A204.1 (cell line): ENCODE measurements at regions not wholly inside any gene's neighbourhood (a gene's known extent, or its start where the extent isn't known, plus 50 kb on each side); places are given as distances from the start of the nearest gene placed in this dataset.

ENCODE experiments used
- FAIRE-seq: peaks from 2 replicates; lab custom pipeline; 2012; peaks lifted over from hg19 to GRCh38; lab: Jason Lieb, UNC

- no peak for FAIRE-seq
Measured at GRCh38 chr1:213728593-213729536, 258.9 kb upstream of the PROX1 start.

GRCh38 chr1:213733705-213734104, 254.1 kb upstream of the PROX1 start:
- no peak for FAIRE-seq

- no peak for FAIRE-seq
Measured at GRCh38 chr1:213737398-213738035, 250.3 kb upstream of the PROX1 start.

- no peak for FAIRE-seq
Measured at GRCh38 chr1:213738658-213739057, 249.1 kb upstream of the PROX1 start.

GRCh38 chr1:213742992-213743391, 244.8 kb upstream of the PROX1 start:
- no peak for FAIRE-seq

GRCh38 chr1:213744780-213745179, 243.0 kb upstream of the PROX1 start:
- no peak for FAIRE-seq

- FAIRE-seq: no peak
Measured at GRCh38 chr1:213745451-213745850, 242.3 kb upstream of the PROX1 start.

- FAIRE-seq: no peak
Measured at GRCh38 chr1:213749558-213749957, 238.2 kb upstream of the PROX1 start.

- no peak for FAIRE-seq
Measured at GRCh38 chr1:213750231-213751063, 237.3 kb upstream of the PROX1 start.

GRCh38 chr1:213751064-213751397, 236.7 kb upstream of the PROX1 start:
- no peak for FAIRE-seq

GRCh38 chr1:213759359-213760181, 228.2 kb upstream of the PROX1 start:
- FAIRE-seq: no peak

- FAIRE-seq: no peak
Measured at GRCh38 chr1:213761845-213762407, 225.8 kb upstream of the PROX1 start.

GRCh38 chr1:213767683-213768082, 220.1 kb upstream of the PROX1 start:
- FAIRE-seq: no peak

GRCh38 chr1:213772128-213773063, 215.4 kb upstream of the PROX1 start:
- no peak for FAIRE-seq

- FAIRE-seq: no peak
Measured at GRCh38 chr1:213773975-213774374, 213.8 kb upstream of the PROX1 start.

GRCh38 chr1:213776969-213777368, 210.8 kb upstream of the PROX1 start:
- FAIRE-seq: no peak

- FAIRE-seq: no peak
Measured at GRCh38 chr1:213779228-213779627, 208.5 kb upstream of the PROX1 start.

GRCh38 chr1:213782941-213783672, 204.7 kb upstream of the PROX1 start:
- no peak for FAIRE-seq

GRCh38 chr1:213783893-213784292, 203.9 kb upstream of the PROX1 start:
- FAIRE-seq: no peak

- no peak for FAIRE-seq
Measured at GRCh38 chr1:213786683-213787082, 201.1 kb upstream of the PROX1 start.
